ENCODE measurements at regions not wholly inside any gene's neighbourhood (a gene's known extent, or its start where the extent isn't known, plus 50 kb on each side); places are given as distances from the start of the nearest gene placed in this dataset.
A peak's percentile ranks its signal among the peaks of the same experiment; 100 is the strongest.

DNA sequence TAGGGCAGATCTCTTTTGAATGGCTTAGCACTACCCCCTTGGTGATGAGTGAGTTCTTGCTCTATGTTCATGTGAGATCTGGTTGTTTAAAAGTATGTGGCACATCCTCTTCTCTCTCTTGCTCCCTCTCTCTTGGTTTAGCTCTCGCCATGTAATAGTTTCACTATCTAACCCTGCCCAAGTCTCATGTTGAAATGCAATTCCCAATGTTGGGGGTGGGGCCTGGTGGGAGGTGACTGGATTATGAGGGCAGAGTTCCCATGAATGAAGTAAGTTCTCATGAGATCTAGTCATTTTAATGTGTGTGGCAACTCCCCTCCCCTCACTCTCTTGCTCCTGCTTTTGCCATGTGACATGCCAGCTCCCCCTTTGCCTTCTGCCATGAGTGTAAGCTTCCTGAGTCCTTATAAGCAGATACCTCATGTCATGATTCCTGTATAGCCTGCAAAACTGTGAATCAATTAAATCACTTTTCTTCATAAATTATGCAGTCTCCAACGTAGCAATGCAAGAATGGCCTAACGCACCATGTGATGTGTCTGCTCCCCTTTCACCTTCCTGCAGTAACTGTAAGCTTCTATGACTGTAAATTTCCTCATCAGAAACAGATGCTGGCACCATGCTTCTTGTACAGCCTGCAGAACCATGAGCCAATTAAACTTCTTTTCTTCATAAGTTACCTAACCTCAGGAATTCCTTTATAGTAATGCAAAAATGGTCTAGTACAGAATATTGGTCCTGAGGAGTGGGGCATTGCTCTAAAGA, 74.8 kb upstream of the KCNH8 start:
- no peak overlapping the region for H3K18ac ChIP-seq (ENCODE audit: low read length)
- WGBS (ENCODE audit: extremely low coverage, insufficient coverage, insufficient read length) = no CpG with 5 or more reads among the region's 3 CpGs
- no peak for DNase-seq
- no peak overlapping the region for H4K91ac ChIP-seq (ENCODE audit: low read depth, low read length)
- no peaks in the 10 kb centered on the region for H3K79me1 ChIP-seq (ENCODE audit: low read length)
- no peak overlapping the region for H2BK5ac ChIP-seq (ENCODE audit: low read depth, low read length, poor library complexity)
- H3K4ac ChIP-seq (ENCODE audit: low read depth, low read length) = no peak overlapping the region
- no peak overlapping the region for H2AFZ ChIP-seq (ENCODE audit: insufficient read depth, low read length, poor library complexity)
- peaks cover 5 to 6% of the 10 kb centered on the region in 2 experiments for H3K4me1 ChIP-seq (ENCODE audit: control insufficient read depth in 1 of 2, insufficient read depth in 2 of 2, low read length in 2 of 2)
- H4K8ac ChIP-seq (ENCODE audit: low read depth, low read length) = no peak overlapping the region
- no peaks in the 10 kb centered on the region for H3K36me3 ChIP-seq (ENCODE audit: control insufficient read depth in 1 of 2, insufficient read depth in 2 of 2, low read length in 2 of 2)
- H3K27me3 ChIP-seq (ENCODE audit: insufficient read depth, low read length) = no peaks in the 10 kb centered on the region
- H3K79me2 ChIP-seq (ENCODE audit: control insufficient read depth, insufficient read depth, low read length, poor library complexity) = no peaks in the 10 kb centered on the region
- H3K4me3 ChIP-seq (ENCODE audit: low read depth, low read length) = no peak overlapping the region
- no peak overlapping the region for H4K12ac ChIP-seq (ENCODE audit: low read depth, low read length)
- no peak overlapping the region for H3K9ac ChIP-seq (ENCODE audit: low read length)
- no peak overlapping the region for H3K4me2 ChIP-seq (ENCODE audit: low read length)
- H2BK120ac ChIP-seq (ENCODE audit: insufficient read depth, low read length, poor library complexity) = no peak overlapping the region
- H2AK5ac ChIP-seq (ENCODE audit: low read length) = no peak overlapping the region
- H3K9me3 ChIP-seq (ENCODE audit: insufficient read depth, low read depth, low read length) = peaks cover 3% of the 10 kb centered on the region
- H2BK12ac ChIP-seq (ENCODE audit: low read length) = no peak overlapping the region
- H3K14ac ChIP-seq (ENCODE audit: low read length) = no peak overlapping the region
- H3K27ac ChIP-seq (ENCODE audit: low read depth, low read length) = no peak overlapping the region
- no peak overlapping the region for H3K23ac ChIP-seq (ENCODE audit: low read length)

DNA sequence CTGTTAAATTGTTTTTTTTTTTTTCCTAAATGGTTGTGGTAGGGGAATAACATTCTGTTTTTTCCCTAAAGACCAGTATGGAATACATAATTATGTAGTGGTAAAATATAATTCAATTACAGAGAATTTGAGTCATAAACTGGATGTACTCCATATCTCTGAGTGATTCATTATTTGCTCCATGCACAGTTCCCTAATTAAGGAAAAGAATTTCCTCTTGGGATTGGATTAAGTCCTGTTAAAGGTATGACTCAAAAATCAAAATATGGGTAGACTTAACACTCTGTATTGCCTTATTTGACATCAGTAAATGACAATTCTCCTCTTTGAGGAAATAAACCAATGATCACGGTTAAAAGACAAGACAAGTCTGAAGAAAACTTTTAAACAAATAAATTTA, 78.0 kb upstream of the KCNH8 start:
- no CpG with 5 or more reads among the region's 1 CpG for WGBS (ENCODE audit: extremely low coverage, insufficient coverage, insufficient read length)
- no peak overlapping the region for H2BK120ac ChIP-seq (ENCODE audit: insufficient read depth, low read length, poor library complexity)

DNA sequence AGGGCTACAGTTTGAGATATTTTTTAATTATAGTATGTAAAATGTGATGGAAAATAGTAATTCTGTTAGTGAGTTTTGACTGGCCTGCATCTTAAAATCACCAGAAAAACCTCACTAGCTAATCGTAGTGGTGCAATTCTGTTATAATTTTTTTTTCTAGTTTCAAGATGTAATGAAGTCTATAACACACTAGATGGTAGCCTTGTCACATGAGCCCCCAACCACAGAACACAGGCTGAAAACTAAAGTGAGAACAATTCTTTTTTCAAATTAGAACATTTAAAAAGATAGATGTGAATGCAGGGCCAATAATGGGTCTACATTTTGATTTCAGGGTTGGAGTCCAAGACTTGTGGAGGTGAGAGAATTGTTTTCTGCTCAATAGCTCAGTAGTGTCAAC, 83.3 kb upstream of the KCNH8 start:
- H3K18ac ChIP-seq (ENCODE audit: low read length) = no peak overlapping the region

More for the DNA sequence above, 78.0 kb upstream of the KCNH8 start:
- Histone ChIP-seq H4K8ac (ENCODE audit: low read depth, low read length) (no peak overlapping the region), H3K18ac (ENCODE audit: low read length) (no peak overlapping the region), H3K9ac (ENCODE audit: low read length) (no peak overlapping the region), H2BK5ac (ENCODE audit: low read depth, low read length, poor library complexity) (no peak overlapping the region), H3K14ac (ENCODE audit: low read length) (no peak overlapping the region), H2AK5ac (ENCODE audit: low read length) (no peak overlapping the region), H3K79me2 (ENCODE audit: control insufficient read depth, insufficient read depth, low read length, poor library complexity) (no peaks in the 10 kb centered on the region), H2BK12ac (ENCODE audit: low read length) (no peak overlapping the region), H4K12ac (ENCODE audit: low read depth, low read length) (no peak overlapping the region), H3K27ac (ENCODE audit: low read depth, low read length) (no peak overlapping the region), H3K79me1 (ENCODE audit: low read length) (no peaks in the 10 kb centered on the region), H3K4me1 (ENCODE audit: control insufficient read depth in 1 of 2, insufficient read depth in 2 of 2, low read length in 2 of 2) (peaks cover 5 to 6% of the 10 kb centered on the region in 2 experiments), H3K23ac (ENCODE audit: low read length) (no peak overlapping the region), H3K4me3 (ENCODE audit: low read depth, low read length) (no peak overlapping the region), H3K9me3 (ENCODE audit: insufficient read depth, low read depth, low read length) (peaks cover 5% of the 10 kb centered on the region), H3K27me3 (ENCODE audit: insufficient read depth, low read length) (no peaks in the 10 kb centered on the region), H3K4ac (ENCODE audit: low read depth, low read length) (no peak overlapping the region), H3K36me3 (ENCODE audit: control insufficient read depth in 1 of 2, insufficient read depth in 2 of 2, low read length in 2 of 2) (no peaks in the 10 kb centered on the region), H2AFZ (ENCODE audit: insufficient read depth, low read length, poor library complexity) (no peak overlapping the region), H4K91ac (ENCODE audit: low read depth, low read length) (no peak overlapping the region), H3K4me2 (ENCODE audit: low read length) (no peak overlapping the region)
- no peak for DNase-seq

DNA sequence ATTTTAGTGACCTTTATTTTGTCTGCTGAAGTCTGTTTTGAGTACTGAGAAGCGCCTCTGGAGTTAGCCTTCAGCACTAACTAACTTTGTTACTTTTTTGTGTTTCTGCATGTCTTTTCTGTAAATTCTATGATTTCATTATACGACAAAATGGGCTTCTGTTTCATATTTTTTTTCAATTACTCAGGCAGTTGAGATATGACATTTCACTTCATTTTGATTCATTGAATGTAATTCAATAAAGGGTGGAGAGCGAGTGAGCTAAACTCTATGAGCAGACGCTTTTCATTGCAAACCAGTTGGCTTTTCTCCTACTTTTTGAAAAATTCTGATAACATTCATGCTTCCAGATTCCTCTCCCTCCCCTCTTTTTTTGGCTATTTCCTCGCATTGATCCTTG, 84.4 kb upstream of the KCNH8 start:
- Histone ChIP-seq H3K79me2 (ENCODE audit: control insufficient read depth, insufficient read depth, low read length, poor library complexity) (no peaks in the 10 kb centered on the region), H2AK5ac (ENCODE audit: low read length) (no peak overlapping the region), H3K27me3 (ENCODE audit: insufficient read depth, low read length) (no peaks in the 10 kb centered on the region), H3K4me1 (ENCODE audit: control insufficient read depth in 1 of 2, insufficient read depth in 2 of 2, low read length in 2 of 2) (no peaks in the 10 kb centered on the region), H3K4me3 (ENCODE audit: low read depth, low read length) (no peak overlapping the region), H3K27ac (ENCODE audit: low read depth, low read length) (no peak overlapping the region), H2BK12ac (ENCODE audit: low read length) (no peak overlapping the region), H4K8ac (ENCODE audit: low read depth, low read length) (no peak overlapping the region), H3K4me2 (ENCODE audit: low read length) (no peak overlapping the region), H4K91ac (ENCODE audit: low read depth, low read length) (no peak overlapping the region), H3K9me3 (ENCODE audit: insufficient read depth, low read depth, low read length) (peaks cover 2% of the 10 kb centered on the region), H3K14ac (ENCODE audit: low read length) (no peak overlapping the region), H3K9ac (ENCODE audit: low read length) (no peak overlapping the region), H3K4ac (ENCODE audit: low read depth, low read length) (no peak overlapping the region), H3K18ac (ENCODE audit: low read length) (no peak overlapping the region), H2AFZ (ENCODE audit: insufficient read depth, low read length, poor library complexity) (no peak overlapping the region), H4K12ac (ENCODE audit: low read depth, low read length) (no peak overlapping the region), H2BK120ac (ENCODE audit: insufficient read depth, low read length, poor library complexity) (no peak overlapping the region), H3K36me3 (ENCODE audit: control insufficient read depth in 1 of 2, insufficient read depth in 2 of 2, low read length in 2 of 2) (no peaks in the 10 kb centered on the region), H3K23ac (ENCODE audit: low read length) (no peak overlapping the region), H2BK5ac (ENCODE audit: low read depth, low read length, poor library complexity) (no peak overlapping the region), H3K79me1 (ENCODE audit: low read length) (no peaks in the 10 kb centered on the region)
- WGBS (ENCODE audit: extremely low coverage, insufficient coverage, insufficient read length) = no CpG with 5 or more reads among the region's 5 CpGs
- DNase-seq = no peak

More for the DNA sequence above, 83.3 kb upstream of the KCNH8 start:
- Histone ChIP-seq H2BK120ac (ENCODE audit: insufficient read depth, low read length, poor library complexity) (no peak overlapping the region), H3K9me3 (ENCODE audit: insufficient read depth, low read depth, low read length) (peaks cover 5% of the 10 kb centered on the region), H3K27me3 (ENCODE audit: insufficient read depth, low read length) (no peaks in the 10 kb centered on the region), H4K91ac (ENCODE audit: low read depth, low read length) (no peak overlapping the region), H4K8ac (ENCODE audit: low read depth, low read length) (no peak overlapping the region), H3K79me1 (ENCODE audit: low read length) (no peaks in the 10 kb centered on the region), H3K79me2 (ENCODE audit: control insufficient read depth, insufficient read depth, low read length, poor library complexity) (no peaks in the 10 kb centered on the region), H3K9ac (ENCODE audit: low read length) (no peak overlapping the region), H2BK12ac (ENCODE audit: low read length) (no peak overlapping the region), H3K4me1 (ENCODE audit: control insufficient read depth in 1 of 2, insufficient read depth in 2 of 2, low read length in 2 of 2) (no peaks in the 10 kb centered on the region), H3K23ac (ENCODE audit: low read length) (no peak overlapping the region), H4K12ac (ENCODE audit: low read depth, low read length) (no peak overlapping the region), H3K4me2 (ENCODE audit: low read length) (no peak overlapping the region), H2AFZ (ENCODE audit: insufficient read depth, low read length, poor library complexity) (no peak overlapping the region), H2BK5ac (ENCODE audit: low read depth, low read length, poor library complexity) (no peak overlapping the region), H2AK5ac (ENCODE audit: low read length) (no peak overlapping the region), H3K4ac (ENCODE audit: low read depth, low read length) (no peak overlapping the region), H3K36me3 (ENCODE audit: control insufficient read depth in 1 of 2, insufficient read depth in 2 of 2, low read length in 2 of 2) (no peaks in the 10 kb centered on the region), H3K4me3 (ENCODE audit: low read depth, low read length) (no peak overlapping the region), H3K27ac (ENCODE audit: low read depth, low read length) (no peak overlapping the region), H3K14ac (ENCODE audit: low read length) (no peak overlapping the region)
- WGBS (ENCODE audit: extremely low coverage, insufficient coverage, insufficient read length) = no CpG with 5 or more reads among the region's 1 CpG
- DNase-seq = peak in 1 of 2 donors; percentile 4
